H1 (cell line): ENCODE measurements at regions not wholly inside any gene's neighbourhood (a gene's known extent, or its start where the extent isn't known, plus 50 kb on each side); places are given as distances from the start of the nearest gene placed in this dataset.

Source experiments
- CHD2 ChIP-seq: IDR thresholded peaks from 2 replicates; pipeline ENCODE4 v1.6.1; 2012; ENCODE audit warnings: low read length, improper control_type of control experiment
- CREB1 ChIP-seq: IDR thresholded peaks from 2 replicates; pipeline ENCODE4 v1.6.1; 2012; ENCODE audit warnings: inconsistent platforms
- EZH2 ChIP-seq: fragments of 200-600 bp; sonication (generic); IDR thresholded peaks from 2 replicates; pipeline ENCODE4 v1.7.1; 2012; ENCODE audit warnings: low read depth, mild to moderate bottlenecking, moderate library complexity, low read length, inconsistent platforms; ENCODE audit not compliant: severe bottlenecking
- JUN ChIP-seq: IDR thresholded peaks from 2 replicates; pipeline ENCODE4 v1.6.1; 2011; ENCODE audit warnings: low read depth, mild to moderate bottlenecking, improper control_type of control experiment, low read length
- POLR2A ChIP-seq, 2 experiments: IDR thresholded peaks; 1 replicate in 1 of 2; 2 replicates in 1 of 2; pipeline ENCODE4 v1.6.1; 2011; ENCODE audit warnings: low read depth in 2 of 2, low read length in 2 of 2, mild to moderate bottlenecking in 2 of 2; ENCODE audit errors: control extremely low read depth in 1 of 2
- POLR2AphosphoS5 ChIP-seq: IDR thresholded peaks from 2 replicates; pipeline ENCODE4 v1.6.1; 2011; ENCODE audit warnings: low read depth, low read length
- RAD21 ChIP-seq, 2 experiments: IDR thresholded peaks in 1 of 2; conservative IDR thresholded peaks in 1 of 2; 2 replicates each; pipeline ENCODE4 v1.6.1; 2011; ENCODE audit warnings: low read depth in 2 of 2, low read length in 2 of 2, improper control_type of control experiment in 1 of 2, inconsistent platforms in 1 of 2, mild to moderate bottlenecking in 1 of 2, moderate library complexity in 1 of 2
- SUZ12 ChIP-seq: fragments of 200-600 bp; sonication (generic); IDR thresholded peaks from 2 replicates; pipeline ENCODE4 v1.6.1; 2012; ENCODE audit warnings: mild to moderate bottlenecking, inconsistent platforms, low read length, moderate library complexity, mixed read lengths
- YY1 ChIP-seq: IDR thresholded peaks from 2 replicates; pipeline ENCODE4 v1.6.1; 2011; ENCODE audit warnings: low read depth, mild to moderate bottlenecking, low read length
- TF ChIP-seq, protein P1 (sequence below), 3 experiments: IDR thresholded peaks; 1 replicate in 2 of 3; 2 replicates in 1 of 3; pipeline versions ENCODE4 v1.5.1 to v1.6.1; 2011; ENCODE audit warnings: low read length in 3 of 3, mild to moderate bottlenecking in 3 of 3, inconsistent platforms in 2 of 3, low read depth in 1 of 3, moderate library complexity in 1 of 3; ENCODE audit not compliant: insufficient read depth in 1 of 3; ENCODE audit errors: control extremely low read depth in 1 of 3
- TF ChIP-seq, protein P2 (sequence below): IDR thresholded peaks from 2 replicates; pipeline ENCODE4 v1.6.1; 2012; ENCODE audit warnings: inconsistent platforms
- TF ChIP-seq, protein P3 (sequence below): IDR thresholded peaks from 2 replicates; pipeline ENCODE4 v1.6.1; 2012; ENCODE audit warnings: low read length, inconsistent platforms

DNA sequence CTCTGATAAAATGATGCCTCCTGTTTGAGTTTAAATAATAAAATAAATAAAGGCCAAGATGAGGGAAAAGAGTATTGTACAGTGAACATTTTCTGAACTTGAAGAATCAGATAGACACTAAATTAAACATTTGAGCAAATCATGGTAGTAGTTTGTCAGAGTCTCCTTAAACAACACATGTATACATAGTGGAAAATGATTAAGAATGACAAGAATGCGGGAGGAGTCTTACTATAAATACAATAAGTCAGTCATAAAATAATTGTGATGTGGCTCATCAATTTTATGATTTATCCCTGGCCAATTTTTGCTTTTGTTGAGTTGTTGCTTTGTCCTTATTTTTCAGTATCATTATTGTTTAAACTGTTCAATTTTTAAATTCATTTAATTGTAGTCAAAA is 158.0 kb upstream of the TMC3 start:
- TF ChIP-seq, protein P1, sequence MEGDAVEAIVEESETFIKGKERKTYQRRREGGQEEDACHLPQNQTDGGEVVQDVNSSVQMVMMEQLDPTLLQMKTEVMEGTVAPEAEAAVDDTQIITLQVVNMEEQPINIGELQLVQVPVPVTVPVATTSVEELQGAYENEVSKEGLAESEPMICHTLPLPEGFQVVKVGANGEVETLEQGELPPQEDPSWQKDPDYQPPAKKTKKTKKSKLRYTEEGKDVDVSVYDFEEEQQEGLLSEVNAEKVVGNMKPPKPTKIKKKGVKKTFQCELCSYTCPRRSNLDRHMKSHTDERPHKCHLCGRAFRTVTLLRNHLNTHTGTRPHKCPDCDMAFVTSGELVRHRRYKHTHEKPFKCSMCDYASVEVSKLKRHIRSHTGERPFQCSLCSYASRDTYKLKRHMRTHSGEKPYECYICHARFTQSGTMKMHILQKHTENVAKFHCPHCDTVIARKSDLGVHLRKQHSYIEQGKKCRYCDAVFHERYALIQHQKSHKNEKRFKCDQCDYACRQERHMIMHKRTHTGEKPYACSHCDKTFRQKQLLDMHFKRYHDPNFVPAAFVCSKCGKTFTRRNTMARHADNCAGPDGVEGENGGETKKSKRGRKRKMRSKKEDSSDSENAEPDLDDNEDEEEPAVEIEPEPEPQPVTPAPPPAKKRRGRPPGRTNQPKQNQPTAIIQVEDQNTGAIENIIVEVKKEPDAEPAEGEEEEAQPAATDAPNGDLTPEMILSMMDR (IDR thresholded peaks at IDR 0.05; ENCODE audit: control extremely low read depth in 1 of 3, insufficient read depth in 1 of 3, low read depth in 1 of 3, low read length in 3 of 3) = no peak
- no peak for TF ChIP-seq YY1
- no peak for TF ChIP-seq CHD2
- no peak for TF ChIP-seq POLR2A (IDR thresholded peaks at IDR 0.05; ENCODE audit: control extremely low read depth in 1 of 2, low read depth in 2 of 2, low read length in 2 of 2)
- TF ChIP-seq, protein P2, sequence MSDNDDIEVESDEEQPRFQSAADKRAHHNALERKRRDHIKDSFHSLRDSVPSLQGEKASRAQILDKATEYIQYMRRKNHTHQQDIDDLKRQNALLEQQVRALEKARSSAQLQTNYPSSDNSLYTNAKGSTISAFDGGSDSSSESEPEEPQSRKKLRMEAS = no peak
- no peak for TF ChIP-seq SUZ12
- no peak for TF ChIP-seq RAD21 (IDR thresholded peaks at IDR 0.05 in 1 of 2, conservative IDR thresholded peaks at IDR 0.05 in 1 of 2; ENCODE audit: low read depth in 2 of 2, low read length in 2 of 2)
- TF ChIP-seq POLR2AphosphoS5 = no peak
- no peak for TF ChIP-seq JUN
- no peak for TF ChIP-seq CREB1
- TF ChIP-seq EZH2 = no peak
- TF ChIP-seq, protein P3, sequence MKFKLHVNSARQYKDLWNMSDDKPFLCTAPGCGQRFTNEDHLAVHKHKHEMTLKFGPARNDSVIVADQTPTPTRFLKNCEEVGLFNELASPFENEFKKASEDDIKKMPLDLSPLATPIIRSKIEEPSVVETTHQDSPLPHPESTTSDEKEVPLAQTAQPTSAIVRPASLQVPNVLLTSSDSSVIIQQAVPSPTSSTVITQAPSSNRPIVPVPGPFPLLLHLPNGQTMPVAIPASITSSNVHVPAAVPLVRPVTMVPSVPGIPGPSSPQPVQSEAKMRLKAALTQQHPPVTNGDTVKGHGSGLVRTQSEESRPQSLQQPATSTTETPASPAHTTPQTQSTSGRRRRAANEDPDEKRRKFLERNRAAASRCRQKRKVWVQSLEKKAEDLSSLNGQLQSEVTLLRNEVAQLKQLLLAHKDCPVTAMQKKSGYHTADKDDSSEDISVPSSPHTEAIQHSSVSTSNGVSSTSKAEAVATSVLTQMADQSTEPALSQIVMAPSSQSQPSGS = no peak
